Liver (tissue), 3 donors: ENCODE measurements at regions not wholly inside any gene's neighbourhood (a gene's known extent, or its start where the extent isn't known, plus 50 kb on each side); places are given as distances from the start of the nearest gene placed in this dataset.

Experiments
- ATF3 ChIP-seq: IDR thresholded peaks from 2 replicates; pipeline ENCODE4 v1.6.1; 2016; ENCODE audit warnings: antibody characterized with exemption
- CTCF ChIP-seq: fragments of 150-350 bp; IDR thresholded peaks from 2 replicates; pipeline ENCODE4 v1.5.1; 2017; ENCODE audit warnings: improper control_type of control experiment, low read depth, low read length; ENCODE audit not compliant: missing input control
- EGR1 ChIP-seq, 2 donors: IDR thresholded peaks; 2 replicates each; pipeline ENCODE4 v1.6.1; 2016 to 2018; ENCODE audit warnings: antibody characterized with exemption in 2 of 2, low read depth in 2 of 2
- GABPA ChIP-seq, 2 donors: IDR thresholded peaks in 1 of 2; conservative IDR thresholded peaks in 1 of 2; 2 replicates each; pipeline ENCODE4 v1.6.1; 2016; ENCODE audit warnings: antibody characterized with exemption in 2 of 2, mild to moderate bottlenecking in 1 of 2, moderate library complexity in 1 of 2
- RXRA ChIP-seq, 2 donors: IDR thresholded peaks; 2 replicates each; pipeline ENCODE4 v1.6.1; 2017 to 2018; ENCODE audit warnings: antibody characterized with exemption in 2 of 2, mild to moderate bottlenecking in 1 of 2
- SP1 ChIP-seq: IDR thresholded peaks from 2 replicates; pipeline ENCODE4 v1.6.1; 2018; ENCODE audit warnings: antibody characterized with exemption, mild to moderate bottlenecking
- YY1 ChIP-seq: IDR thresholded peaks from 2 replicates; pipeline ENCODE4 v1.6.1; 2016; ENCODE audit warnings: antibody characterized with exemption, mild to moderate bottlenecking
- donor health status: healthy.
- donor health status: healthy.

GRCh38 chr7:142522735-142523134, 226.5 kb upstream of the PRSS1 start:
- no peak for TF ChIP-seq CTCF
- TF ChIP-seq SP1, result no peak
- TF ChIP-seq YY1, result no peak
- TF ChIP-seq ATF3, result no peak
- TF ChIP-seq EGR1 (IDR thresholded peaks at IDR 0.05; ENCODE audit: low read depth in 2 of 2), result no peak
- no peak for TF ChIP-seq GABPA (IDR thresholded peaks at IDR 0.05 in 1 of 2, conservative IDR thresholded peaks at IDR 0.05 in 1 of 2)
- no peak for TF ChIP-seq RXRA (IDR thresholded peaks at IDR 0.05)
